Activated CD4-positive, CD25-positive, alpha-beta regulatory T cell treated with anti-CD3 and anti-CD28 coated beads, Interleukin-2, amount 50 U/mL, for 24 hours (primary cell): ENCODE measurements at regions not wholly inside any gene's neighbourhood (a gene's known extent, or its start where the extent isn't known, plus 50 kb on each side); places are given as distances from the start of the nearest gene placed in this dataset.

Experiments
- ATAC-seq, 2 donors: fragments of 150-1000 bp; cut with Tn5 transposase; one replicate each; pipeline ENCODE4 v1.10.0; 2021; ENCODE audit warnings: mild to moderate bottlenecking in 1 of 2, moderate library complexity in 1 of 2

DNA sequence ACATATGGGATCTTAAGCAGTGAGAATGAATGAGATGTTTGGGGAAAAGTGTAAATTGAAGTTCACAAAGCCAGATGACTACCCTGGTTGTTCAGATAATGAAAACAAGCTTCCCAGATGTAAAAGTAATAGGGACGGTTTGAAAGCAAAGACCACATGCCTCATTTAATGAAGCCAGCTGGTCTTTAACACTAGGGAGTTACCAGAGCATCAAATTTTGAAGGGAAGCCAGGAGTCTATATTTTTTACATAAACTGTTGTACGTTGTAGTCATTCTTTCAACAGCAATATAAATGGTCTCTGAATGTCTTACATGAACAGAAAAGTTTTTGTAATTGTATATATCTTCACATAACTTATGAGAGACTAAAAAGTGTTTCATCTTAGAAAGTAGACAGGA, 2604.5 kb upstream of the PCDH20 start:
- ATAC-seq: no peak

DNA sequence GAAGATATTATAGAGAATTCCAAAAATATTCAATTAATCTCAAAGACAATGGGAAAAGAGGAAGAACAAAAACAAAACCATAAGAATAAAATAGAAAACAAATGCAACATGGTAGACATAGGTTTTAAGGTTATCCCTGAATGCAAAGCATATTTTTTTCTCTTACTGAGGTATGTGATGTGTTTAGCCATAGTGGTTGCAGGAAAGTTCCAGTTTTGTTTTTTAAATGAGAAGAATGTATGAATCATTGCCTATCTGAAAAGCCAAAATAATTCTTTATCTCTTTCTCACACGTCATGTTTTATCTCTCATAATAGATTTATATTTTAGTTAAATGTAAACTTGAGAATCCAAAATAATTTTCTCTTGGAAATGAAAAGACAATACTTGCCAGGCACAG, 2591.7 kb upstream of the PCDH20 start:
- no peak for ATAC-seq

DNA sequence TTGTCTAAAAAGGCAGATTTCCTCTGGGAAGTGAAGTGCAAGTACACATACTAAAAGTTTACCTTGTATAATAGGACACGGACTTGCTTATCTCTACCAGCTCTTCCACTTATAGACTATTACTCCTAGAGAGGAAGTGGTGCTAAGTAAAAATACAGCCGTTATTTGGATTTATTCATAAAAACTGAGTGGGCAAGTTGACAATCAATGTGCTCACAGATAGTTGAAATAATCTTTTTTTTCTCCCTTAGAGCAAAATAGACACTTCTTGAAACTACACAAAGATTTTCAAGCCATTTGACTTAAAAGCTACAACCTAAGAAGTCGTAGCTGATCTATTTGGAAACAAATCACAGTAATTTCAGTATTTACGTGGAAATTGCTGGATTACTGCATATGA, 2584.7 kb upstream of the PCDH20 start:
- no peak for ATAC-seq

DNA sequence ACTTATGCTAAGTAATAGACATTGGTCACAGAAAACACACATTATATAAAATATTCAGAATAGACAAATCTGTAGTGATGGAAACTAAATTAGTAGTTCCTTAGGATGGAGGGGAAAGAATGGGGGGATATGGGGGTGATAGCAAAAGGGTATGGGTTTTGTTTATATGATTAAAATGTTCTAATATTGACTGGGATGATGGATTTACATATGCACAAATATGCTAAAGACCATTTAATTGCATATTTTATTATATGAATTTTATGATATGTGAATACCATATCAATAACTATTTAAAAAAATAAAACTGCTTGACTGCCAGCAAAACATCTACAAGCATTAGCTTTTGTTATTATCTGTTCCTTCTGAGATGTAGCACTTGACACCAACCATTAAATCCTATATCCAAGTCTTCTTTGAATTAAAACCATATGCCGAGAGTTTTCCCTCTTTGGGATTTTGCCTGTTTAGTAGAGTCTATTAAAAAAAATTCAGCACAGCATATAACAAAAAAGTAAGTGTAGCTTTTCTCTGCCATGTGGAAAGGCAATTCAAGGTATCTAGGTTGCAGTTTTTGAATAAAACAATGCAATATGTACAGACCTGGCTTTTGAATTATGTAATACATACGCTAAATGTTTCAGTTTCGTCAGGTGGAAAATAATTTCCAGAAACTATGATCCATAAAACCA, 2584.1 kb upstream of the PCDH20 start:
- ATAC-seq: no peak

DNA sequence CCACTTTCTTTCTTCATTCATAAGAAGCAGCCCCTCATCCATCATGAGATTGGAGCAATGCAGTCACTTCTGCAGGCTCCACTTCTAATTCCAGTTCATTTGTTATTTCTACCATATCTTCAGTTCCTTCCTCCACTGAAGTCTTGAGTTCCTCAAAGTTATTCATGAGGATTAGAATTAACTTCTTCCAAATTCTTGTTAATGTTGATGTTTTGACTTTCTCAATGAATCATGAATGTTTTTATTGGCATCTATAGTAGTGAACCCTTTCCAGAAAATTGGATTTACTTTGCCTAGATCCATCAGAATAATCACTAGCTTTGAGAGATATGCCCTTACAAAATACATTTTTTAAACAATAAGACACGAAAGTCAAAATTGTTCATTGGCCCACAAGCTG, 2567.7 kb upstream of the PCDH20 start:
- no peak for ATAC-seq

DNA sequence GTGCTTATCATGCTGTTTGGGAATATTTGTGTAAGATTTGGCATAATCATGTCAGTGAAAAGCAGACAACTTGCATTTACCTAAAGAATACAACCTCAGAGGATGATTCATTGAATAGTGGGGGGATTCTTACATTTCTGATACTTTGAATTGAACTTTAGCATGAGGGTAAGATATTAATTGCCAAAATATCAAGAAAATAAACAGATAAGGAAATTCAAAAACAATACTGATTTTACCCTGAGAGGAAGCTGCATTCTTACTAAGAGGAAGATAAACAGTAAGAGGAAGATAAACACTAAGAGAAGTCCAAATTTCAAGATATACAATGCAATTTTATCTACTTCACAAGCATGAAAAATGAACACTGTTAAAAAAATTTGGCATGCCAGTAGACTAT, 2564.3 kb upstream of the PCDH20 start:
- no peak for ATAC-seq

DNA sequence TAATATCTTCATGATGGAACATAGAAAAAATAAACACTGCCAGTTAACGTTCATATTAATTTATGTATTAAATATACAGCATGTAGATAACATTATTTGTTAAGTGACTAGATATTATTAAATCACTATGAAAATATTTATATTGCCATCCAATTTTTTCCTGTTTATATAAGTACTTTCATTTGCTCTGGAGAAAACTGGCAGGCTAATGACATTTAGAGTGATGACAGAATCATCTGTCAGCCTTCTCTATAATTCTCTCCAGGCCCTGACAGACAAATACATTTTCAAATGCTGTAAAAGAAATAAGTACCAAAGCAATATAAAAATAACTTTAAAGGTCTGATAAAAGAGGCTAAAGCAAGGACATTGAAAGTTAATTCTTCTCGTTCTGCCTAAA, 2556.7 kb upstream of the PCDH20 start:
- ATAC-seq: no peak

DNA sequence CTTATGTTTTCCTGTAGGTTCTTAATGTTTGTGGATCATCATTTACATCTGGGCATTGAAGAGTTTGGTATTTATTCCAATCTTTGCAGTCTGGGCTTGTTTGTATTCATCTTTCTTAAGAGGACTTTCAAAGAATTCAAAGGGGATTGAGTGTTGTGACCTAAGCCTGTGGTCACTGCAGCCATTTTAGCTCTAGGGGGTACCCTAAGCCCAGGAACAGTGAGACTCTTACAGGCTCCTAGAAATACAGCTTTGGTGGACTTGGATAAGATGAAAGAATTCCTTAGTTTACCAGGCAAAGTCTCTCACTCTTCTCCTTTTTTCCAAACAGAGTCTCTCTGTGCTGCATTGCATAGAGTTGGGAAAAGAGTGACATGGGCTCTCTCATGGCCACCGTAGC, 2539.0 kb upstream of the PCDH20 start:
- no peak for ATAC-seq

DNA sequence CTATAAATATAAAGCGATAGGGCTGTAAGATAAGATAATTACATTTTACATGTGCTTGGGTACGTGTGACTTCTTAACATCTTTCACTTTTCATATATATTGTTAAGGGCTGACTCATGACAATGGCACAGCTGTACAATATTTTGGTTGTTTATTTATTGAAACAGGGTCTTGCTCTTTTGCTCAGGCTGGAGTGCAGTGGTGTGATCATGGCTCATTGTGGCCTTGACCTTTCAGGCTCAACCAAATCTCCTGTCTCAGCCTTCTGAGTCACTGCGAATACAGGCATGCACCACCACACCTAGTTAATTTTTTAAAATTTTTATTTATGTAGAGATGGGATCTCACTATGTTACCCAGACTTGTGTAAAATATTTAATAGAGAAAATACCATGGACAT, 2532.4 kb upstream of the PCDH20 start:
- no peak for ATAC-seq

DNA sequence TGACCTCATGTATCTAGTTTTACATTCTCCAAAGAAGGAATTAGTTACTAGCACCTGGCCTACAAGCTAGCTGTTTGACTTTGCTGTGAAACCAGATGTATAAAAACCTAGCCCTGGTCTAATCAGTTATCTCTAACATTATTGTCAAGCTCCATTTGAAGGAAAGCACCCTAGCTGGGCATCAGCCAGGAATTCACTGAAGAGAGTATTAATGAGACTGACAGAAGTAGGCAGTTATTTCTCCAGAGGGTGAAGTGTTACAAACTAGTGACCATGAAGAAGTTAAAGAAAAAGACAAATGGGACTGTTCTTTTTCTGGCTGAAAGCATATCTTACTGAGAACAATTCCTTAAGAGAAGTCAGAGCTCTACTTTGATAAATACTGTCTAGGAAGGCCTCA, 2529.3 kb upstream of the PCDH20 start:
- no peak for ATAC-seq

DNA sequence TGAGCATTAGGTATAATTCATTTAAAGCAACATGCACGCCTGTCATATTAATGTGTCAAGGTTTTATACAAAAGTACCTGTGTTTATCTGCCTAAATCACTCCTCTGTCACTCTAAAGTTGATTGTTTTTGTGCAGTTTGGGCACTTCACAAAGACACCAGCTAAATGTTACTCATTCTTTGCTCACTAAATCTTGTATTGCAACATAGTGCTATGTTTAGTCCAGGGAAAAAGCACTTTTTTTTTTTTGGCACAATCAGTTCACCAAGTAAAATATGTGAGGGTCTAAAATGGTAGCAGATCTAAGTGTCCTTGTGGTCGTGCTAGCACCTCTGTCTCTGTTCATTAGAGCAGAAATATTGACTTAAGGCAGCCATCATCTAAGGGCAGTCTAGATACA, 2526.7 kb upstream of the PCDH20 start:
- ATAC-seq: no peak

DNA sequence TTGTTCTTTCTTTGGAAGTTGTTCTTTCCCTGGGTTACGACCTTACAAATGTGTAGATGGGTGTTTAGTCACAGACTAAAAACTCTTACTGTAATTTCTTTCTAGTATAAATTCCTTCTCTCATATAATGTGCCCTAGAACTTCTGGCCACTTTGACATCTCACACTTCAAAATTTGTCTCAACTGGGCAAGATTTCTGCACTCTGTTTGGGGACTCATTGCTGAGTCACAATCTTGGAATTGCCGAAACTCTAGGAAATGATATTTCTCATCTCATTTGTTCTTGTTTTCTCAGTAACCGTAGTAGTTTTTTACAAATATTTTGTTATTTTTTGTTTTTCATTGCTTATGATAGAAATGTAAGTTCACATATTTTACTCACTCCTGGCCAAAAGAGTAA, 2523.2 kb upstream of the PCDH20 start:
- no peak for ATAC-seq

DNA sequence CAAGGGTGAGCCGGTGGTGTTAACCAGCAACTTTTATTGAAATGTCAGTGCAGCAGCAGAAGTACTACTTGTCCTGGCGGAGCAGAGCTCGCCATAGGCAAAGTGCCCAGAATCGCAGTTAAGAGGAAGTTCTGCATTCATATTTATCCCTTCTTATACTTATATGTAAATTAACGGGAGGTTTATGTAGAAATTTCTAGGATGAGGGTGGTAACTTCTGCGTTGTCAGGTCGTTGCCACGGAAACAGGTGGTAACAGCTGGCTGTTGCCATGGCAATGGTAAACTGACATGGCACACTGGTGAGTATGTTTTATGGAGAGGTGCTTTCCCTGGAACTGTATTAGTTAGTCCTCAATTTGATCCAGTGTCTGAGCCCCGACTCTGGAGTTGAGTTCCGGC, 2494.9 kb upstream of the PCDH20 start:
- ATAC-seq: no peak

DNA sequence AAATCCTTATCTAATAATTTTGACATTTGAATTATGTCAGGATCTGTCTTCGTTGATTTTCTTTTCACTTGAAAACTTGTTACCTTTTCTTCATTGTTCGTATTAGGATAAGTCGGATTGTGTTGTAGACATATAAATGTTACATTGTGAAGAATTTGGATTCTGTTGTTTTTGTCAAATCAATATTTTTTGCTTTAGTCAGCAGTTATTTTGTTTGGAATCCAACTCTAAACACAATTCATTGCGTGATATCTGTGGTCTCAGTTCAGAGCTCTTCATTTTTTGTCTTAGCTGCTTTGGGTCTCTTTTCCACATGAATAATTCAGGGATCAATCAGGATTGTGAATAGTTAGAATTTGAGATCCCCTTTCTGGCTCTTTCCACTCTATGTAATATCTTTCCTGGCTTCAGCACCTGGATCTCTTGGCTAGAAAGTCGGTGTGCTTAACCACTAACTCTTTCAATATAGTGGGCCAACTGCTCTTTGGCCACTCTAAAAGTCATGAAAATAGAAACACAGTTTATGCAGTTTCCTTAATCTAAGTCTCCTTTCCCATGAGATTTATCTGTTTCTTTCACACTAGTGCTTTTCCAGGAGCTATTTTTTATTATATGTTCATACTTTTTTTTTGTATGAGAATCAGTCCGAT, 2494.2 kb upstream of the PCDH20 start:
- ATAC-seq: no peak

DNA sequence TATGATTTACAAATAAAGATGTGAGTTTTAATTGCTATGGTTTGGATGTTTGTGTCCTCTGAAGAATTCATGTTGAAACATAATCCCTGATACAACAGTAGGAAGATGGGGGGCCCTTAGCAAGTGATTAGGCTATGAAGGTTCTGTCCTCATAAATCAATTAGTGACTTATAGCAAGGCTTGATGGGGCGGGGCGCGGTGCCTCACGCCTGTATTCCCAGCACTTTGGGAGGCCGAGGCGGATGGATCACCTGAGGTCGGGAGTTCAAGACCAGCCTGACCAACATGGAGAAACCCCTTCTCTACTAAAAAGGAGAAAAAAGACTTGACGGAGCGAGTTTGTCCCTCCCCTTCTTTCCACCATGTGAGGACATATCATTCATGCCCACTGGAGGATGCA, 2486.5 kb upstream of the PCDH20 start:
- no peak for ATAC-seq

DNA sequence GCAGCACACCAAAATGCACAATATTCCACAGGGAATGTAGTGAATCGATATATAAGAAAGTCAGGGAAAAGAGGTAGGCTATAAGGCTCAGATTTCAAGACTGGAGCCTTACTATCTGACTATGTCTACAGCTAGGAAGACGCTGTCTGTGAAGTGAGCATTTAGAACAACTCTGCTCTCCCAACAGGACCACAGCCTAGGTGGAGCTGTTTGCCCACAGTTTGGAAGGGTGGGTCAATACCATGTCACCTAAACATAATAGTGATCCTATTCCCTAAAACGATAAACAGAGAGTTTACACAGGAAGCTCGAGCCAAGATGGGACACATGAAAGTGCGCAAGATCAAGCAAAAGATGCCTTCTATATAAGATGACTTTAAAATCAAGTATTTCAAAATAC, 2486.0 kb upstream of the PCDH20 start:
- no peak for ATAC-seq

DNA sequence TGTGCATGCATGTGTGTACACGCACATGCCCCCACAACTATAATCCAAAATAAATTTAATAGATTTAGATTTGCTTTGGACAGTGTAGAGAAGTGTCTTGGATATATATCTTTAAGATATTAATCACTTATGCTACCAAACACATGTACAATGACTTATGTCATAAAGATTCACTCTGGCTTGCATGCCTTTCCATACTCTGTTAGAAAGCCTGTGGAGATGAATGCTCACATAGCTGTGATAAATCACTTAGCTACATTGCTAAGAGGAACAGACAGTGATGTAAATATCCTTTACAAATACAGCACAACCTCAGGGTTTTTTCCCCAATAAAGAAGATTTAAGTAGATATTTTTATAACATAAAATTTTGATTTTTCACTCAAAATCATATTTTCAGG, 2484.8 kb upstream of the PCDH20 start:
- no peak for ATAC-seq

DNA sequence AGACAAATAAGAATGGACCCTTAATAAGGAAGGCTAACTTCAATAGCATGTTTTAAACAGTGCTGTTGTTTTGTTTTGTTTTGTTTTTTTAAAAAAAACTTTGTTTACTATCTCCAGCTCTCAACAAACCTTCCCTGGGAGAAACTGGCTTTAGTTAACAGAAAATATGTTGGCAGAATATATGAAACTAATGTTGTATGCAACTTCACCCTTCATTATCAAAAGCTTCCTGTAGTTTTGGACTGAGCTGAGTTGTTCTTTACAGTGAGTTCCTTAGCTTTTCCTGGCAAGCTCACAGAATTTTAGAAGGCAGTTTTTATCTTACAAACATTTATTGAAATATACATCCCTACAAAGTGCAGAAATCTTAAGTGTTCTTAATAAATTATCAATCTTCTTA, 2480.7 kb upstream of the PCDH20 start:
- ATAC-seq: no peak

DNA sequence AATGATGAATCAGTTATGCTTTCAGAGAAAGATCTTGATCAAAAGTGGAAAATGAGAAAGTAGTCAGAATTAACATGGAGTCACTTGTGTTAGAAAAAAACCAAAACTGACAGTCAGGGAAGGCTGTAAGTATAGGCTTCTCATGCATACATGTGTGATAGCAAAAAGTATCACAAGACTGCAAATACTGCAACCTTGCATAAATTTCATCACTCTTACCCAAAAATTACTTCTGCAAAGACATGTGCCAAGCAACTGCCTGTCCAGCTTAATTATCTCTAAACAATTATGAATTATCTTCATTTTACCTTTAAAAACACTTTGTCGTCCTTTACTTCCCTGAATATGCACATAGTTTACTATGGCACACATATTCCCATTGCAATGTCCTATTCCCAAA, 2466.4 kb upstream of the PCDH20 start:
- no peak for ATAC-seq

DNA sequence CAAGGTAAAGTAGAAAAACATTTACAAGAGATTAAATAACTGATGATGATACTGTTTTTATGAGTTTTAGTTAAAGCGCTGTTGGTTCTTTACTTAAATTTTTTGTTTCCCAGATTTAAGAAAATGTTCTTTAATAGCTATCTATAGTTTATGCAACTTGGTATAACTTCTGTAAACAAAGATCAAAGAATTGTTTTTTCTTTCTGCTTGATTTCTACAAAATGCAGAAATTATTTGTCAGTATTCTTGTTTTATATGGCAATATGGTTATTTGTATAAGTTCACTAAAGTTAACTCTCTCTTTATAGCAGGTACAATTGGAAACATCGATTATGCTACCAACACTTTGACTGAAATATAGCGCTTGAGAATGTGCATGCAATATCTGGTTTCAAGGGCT, 2465.1 kb upstream of the PCDH20 start:
- ATAC-seq: no peak

DNA sequence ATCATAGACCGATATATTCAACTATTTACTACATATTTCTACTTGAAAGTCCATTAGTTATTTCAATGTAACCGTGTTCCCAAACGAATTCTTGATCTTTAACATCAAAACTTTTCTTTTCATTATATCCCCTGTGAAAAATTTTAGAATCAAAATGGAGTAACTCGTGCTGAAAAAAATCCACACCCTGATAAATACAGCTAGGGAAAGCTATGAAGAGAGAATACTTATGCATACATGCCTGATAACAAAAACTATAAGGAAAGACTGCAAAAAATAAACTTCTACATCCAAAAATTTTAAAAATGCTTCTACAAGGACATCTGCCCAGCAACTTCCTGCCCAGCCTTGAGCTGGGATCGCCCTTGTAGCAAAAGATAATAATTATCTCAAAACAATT, 2458.3 kb upstream of the PCDH20 start:
- no peak for ATAC-seq

DNA sequence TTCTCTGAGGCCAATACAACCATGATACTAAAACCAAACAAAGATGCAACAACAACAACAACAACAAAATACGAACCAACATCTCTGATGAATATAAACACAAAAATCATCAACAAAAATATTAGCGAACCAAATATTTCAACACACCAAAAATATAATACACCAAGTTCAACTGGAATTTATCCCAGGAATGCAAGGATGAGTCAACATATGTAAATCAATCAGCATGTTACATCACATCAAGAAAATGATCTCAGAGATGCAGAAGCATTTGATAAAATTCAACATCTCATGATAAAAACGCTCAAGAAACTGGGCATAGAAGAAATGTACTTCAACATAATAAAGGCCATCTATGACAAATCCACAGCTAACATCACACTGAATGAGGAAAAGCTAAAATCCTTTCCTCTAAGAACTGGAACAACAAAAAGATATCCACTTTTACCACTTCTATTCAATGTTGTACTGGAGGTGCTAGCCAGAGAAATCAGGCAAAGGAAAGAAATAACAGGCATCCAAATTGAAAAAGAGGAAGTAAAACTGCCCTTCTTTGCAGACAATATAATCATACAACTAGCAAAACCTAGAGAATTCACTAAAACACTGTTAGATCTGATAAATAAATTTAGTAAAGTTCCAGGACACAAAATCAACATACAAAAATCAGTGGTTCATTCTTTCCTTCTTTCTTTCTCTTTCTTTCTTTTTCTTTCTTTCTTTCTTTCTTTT, 2448.7 kb upstream of the PCDH20 start:
- no peak for ATAC-seq

DNA sequence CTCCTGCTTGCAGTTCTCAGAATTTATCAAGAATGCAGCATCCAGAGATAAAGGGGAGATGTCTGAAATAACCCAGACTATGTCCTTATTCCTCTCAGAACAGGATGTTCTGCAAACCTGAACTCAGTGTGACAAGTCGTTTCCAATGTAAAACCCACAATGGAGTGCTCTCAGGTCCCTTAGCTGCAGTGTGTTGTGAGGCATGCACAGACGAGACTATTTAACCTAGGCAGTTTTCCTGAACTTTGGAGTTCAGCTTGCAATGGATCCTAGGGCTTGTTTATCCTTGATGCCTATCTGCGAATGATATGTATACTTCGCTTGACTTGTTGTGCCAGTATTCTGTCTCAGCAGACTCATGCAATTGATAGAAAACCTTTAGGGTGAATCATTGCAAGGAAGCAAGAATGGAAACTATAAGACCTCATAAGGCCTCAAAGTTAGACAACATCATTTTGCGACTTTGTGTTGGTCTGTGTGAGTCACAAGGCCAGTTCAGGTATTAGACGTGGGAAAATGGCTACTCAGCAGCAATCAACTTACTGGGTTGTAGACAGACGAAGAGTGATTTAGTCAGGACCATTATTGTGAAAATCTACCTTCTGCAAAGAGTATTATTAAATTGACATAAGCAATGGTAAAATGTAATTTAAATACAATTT, 2439.9 kb upstream of the PCDH20 start:
- ATAC-seq: no peak

DNA sequence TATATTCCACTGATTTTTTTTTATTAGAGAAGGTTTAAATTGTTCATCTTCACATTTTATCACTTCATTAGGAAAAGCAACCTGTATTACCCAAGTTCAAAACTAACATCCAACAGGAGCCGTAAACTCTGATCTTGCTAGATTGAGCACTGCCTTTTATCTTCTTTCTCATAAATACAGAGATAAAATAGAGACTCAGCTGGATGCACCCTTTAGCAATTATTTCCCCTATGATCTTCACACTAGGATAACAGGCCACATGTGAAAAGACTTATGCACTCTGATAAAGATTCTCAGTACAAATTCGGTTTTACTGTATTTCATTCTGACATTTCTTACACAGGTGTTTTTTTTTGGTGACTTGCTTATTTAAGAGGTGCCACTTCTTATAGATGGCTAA, 2438.2 kb upstream of the PCDH20 start:
- no peak for ATAC-seq
